ENCODE measurements at regions not wholly inside any gene's neighbourhood (a gene's known extent, or its start where the extent isn't known, plus 50 kb on each side); places are given as distances from the start of the nearest gene placed in this dataset.
"Not testable (repeated sequence)": the region's sequence is repeated elsewhere in the genome, so short reads cannot be mapped to it uniquely, and the experiment has no call there.

DNA sequence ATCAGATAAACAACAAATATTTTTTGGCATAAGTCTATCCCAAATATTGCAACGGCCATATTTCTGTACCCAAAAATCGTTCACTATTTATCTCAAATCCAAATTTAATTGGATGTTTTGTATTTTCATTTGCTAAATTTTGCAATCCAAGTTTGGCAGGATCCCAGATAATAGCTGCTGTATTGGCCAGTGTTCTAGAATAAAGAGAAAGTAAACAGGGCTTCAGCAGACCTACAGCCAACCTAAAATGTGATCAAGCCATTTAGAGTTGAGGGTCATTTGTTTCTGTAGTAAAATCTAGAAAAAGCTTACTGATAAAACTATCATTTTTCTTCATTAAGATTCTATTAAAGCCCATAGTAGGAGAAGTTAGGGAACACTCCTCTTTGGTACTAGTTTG, 506.6 kb upstream of the PTBP2 start:
- Histone ChIP-seq H3K27ac (no peak overlapping the region), H3K9me3 (no peaks in the 10 kb centered on the region), H3K36me3 (no peaks in the 10 kb centered on the region), H3K4me1 (no peaks in the 10 kb centered on the region), H3K4me3 (no peak overlapping the region), H3K27me3 (no peaks in the 10 kb centered on the region)
- 52 to 58% methylated on average over 2 of the region's 2 CpGs for WGBS, 2 donors
- DNase-seq, result no peak
- intact Hi-C loops (cut with DNase I), result no loop called here
- TF ChIP-seq POLR2A (IDR thresholded peaks at IDR 0.05), result no peak
- TF ChIP-seq, protein P1, sequence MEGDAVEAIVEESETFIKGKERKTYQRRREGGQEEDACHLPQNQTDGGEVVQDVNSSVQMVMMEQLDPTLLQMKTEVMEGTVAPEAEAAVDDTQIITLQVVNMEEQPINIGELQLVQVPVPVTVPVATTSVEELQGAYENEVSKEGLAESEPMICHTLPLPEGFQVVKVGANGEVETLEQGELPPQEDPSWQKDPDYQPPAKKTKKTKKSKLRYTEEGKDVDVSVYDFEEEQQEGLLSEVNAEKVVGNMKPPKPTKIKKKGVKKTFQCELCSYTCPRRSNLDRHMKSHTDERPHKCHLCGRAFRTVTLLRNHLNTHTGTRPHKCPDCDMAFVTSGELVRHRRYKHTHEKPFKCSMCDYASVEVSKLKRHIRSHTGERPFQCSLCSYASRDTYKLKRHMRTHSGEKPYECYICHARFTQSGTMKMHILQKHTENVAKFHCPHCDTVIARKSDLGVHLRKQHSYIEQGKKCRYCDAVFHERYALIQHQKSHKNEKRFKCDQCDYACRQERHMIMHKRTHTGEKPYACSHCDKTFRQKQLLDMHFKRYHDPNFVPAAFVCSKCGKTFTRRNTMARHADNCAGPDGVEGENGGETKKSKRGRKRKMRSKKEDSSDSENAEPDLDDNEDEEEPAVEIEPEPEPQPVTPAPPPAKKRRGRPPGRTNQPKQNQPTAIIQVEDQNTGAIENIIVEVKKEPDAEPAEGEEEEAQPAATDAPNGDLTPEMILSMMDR (IDR thresholded peaks at IDR 0.05), result no peak

DNA sequence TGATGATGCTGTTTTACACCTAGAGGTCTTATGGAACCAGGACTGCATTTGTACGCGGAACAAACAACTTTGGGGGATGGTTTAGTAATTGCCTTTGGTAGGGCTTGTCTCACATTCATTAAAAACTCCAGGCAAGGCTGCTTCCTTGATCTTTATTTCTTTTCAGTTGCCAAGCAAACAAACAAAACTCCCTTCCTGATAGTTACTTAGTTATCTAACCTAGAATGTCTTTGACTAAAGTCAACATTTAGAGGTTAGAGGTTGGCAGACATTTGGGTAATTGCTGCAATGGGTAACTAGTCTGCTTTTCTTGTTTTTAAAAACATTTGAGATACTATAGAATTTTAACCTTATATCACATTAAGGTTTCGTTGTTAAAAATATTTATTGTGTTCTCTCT, 500.9 kb upstream of the PTBP2 start:
- intact Hi-C loops (cut with DNase I), result no loop called here
- DNase-seq, result no peak
- no peaks in the 10 kb centered on the region for H3K36me3 ChIP-seq
- TF ChIP-seq, protein P1 (IDR thresholded peaks at IDR 0.05), result no peak
- TF ChIP-seq POLR2A (IDR thresholded peaks at IDR 0.05), result no peak
- WGBS, 2 donors, result 80 to 81% methylated on average over 3 of the region's 3 CpGs
- no peak overlapping the region for H3K27ac ChIP-seq
- H3K9me3 ChIP-seq, result no peaks in the 10 kb centered on the region
- no peak overlapping the region for H3K4me3 ChIP-seq
- no peaks in the 10 kb centered on the region for H3K27me3 ChIP-seq
- no peaks in the 10 kb centered on the region for H3K4me1 ChIP-seq

DNA sequence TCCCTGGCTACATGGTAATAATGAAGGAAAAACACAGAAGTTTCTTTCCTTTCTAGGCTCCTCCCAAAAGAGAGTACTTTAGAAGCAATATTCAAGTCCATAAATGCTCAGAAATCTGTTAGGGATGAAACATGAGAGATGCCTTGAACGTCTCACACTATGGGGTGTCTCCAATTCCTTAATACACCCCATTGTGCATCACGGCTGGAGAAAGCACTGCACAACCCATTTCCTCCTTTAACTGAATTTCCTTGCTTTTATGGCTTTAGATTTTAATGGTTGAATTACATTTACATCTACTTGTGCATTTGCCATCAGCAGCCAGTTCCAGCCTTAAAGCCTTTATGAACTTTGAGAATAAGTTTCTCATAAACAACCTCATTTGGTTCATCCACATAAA, 498.9 kb upstream of the PTBP2 start:
- H3K4me3 ChIP-seq, result no peak overlapping the region
- no peak for DNase-seq
- H3K27me3 ChIP-seq, result no peaks in the 10 kb centered on the region
- TF ChIP-seq, protein P1 (IDR thresholded peaks at IDR 0.05), result no peak
- no peak for TF ChIP-seq POLR2A (IDR thresholded peaks at IDR 0.05)
- intact Hi-C loops (cut with DNase I), result no loop called here
- H3K27ac ChIP-seq, result no peak overlapping the region
- H3K4me1 ChIP-seq, result no peaks in the 10 kb centered on the region
- no peaks in the 10 kb centered on the region for H3K36me3 ChIP-seq
- H3K9me3 ChIP-seq, result no peaks in the 10 kb centered on the region
- WGBS, 2 donors, result 81% methylated on average over 2 of the region's 2 CpGs

DNA sequence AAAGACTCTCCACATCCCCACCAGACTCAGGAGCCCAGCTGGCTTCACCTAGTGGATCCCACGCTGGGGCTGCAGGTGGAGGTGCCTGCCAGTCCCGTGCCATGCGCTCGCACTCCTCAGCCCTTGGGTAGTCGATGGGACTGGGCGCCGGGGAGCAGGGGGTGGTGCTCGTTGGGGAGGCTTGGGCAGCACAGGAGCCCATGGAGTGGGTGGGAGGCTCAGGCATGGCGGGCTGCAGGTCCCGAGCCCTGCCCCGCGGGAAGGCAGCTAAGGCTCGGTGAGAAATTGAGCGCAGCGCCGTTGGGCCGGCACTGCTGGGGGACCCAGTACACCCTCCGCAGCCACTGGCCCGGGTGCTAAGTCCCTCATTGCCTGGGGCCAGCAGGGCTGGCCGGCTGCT, 497.4 kb upstream of the PTBP2 start:
- H3K27me3 ChIP-seq; H3K4me1 ChIP-seq; H3K27ac ChIP-seq; DNase-seq; H3K36me3 ChIP-seq; intact Hi-C loops (cut with DNase I); H3K4me3 ChIP-seq; H3K9me3 ChIP-seq: not testable (repeated sequence)
- WGBS, 2 donors, result 95% methylated on average over 4 of the region's 20 CpGs; no CpG with 5 or more reads in 1 of the 2 donors

DNA sequence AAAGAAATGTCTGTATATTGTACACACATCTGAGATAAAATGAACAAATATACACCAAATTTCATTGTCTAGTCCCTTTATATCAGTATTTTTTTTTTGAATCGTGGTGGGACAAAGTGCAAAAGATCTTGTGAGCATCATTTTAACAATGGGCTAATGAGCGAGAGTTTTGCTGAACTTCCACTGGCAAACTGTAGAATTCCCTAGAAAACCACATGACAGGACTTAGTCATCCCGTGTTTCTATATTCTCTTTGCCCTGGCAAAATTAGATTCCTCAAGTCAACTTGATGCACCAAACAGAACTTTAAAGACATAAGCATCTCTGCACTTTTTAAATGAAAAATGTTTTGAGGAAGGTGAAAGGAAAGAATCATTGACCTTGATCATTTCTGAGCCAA, 488.2 kb upstream of the PTBP2 start:
- TF ChIP-seq, protein P1 (IDR thresholded peaks at IDR 0.05), result no peak
- no peak for TF ChIP-seq POLR2A (IDR thresholded peaks at IDR 0.05)
- Histone ChIP-seq H3K27ac (no peak overlapping the region), H3K27me3 (no peaks in the 10 kb centered on the region), H3K9me3 (no peaks in the 10 kb centered on the region), H3K4me3 (no peak overlapping the region), H3K36me3 (no peaks in the 10 kb centered on the region), H3K4me1 (peaks cover 0 to 14% (median 0%) of the 10 kb centered on the region in 3 donors)
- no peak for DNase-seq
- intact Hi-C loops (cut with DNase I), result no loop called here
- 75 to 76% methylated on average over 3 of the region's 3 CpGs for WGBS, 2 donors

DNA sequence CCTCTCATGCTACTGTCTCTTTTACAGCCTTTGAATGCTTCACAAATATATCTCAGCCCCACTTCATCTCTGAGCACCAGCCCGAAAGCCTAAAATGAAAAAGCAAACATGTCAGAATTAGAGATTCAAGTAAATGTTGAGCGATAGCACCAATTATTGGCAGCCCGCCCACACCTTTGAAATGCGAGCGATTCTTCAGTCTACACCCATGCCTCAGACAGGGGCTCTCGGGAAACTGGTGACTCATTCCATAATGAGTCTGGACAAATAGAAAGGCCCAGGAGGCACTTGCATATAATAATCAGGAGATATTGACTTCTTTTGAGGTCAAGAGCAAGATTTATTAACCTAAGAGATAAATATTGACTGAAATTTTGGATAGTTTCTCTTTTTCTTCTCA, 487.3 kb upstream of the PTBP2 start:
- Histone ChIP-seq H3K9me3 (no peaks in the 10 kb centered on the region), H3K27me3 (no peaks in the 10 kb centered on the region), H3K4me1 (peaks cover 0 to 14% (median 0%) of the 10 kb centered on the region in 3 donors), H3K36me3 (no peaks in the 10 kb centered on the region), H3K4me3 (no peak overlapping the region), H3K27ac (no peak overlapping the region)
- no peak for DNase-seq
- intact Hi-C loops (cut with DNase I), result no loop called here
- TF ChIP-seq, protein P1 (IDR thresholded peaks at IDR 0.05), result no peak
- no peak for TF ChIP-seq POLR2A (IDR thresholded peaks at IDR 0.05)
- WGBS, 2 donors, result 26% methylated on average over 6 of the region's 6 CpGs
